ENCODE measurements at regions not wholly inside any gene's neighbourhood (a gene's known extent, or its start where the extent isn't known, plus 50 kb on each side); places are given as distances from the start of the nearest gene placed in this dataset.

GRCh38 chr9:88697764-88698432, 162.9 kb downstream of the NXNL2 start:
- DNase-seq = no peak

- DNase-seq = no peak
Observed at GRCh38 chr9:88702985-88703384, 168.0 kb downstream of the NXNL2 start.

- DNase-seq = no peak
Observed at GRCh38 chr9:88706193-88707113, 171.5 kb downstream of the NXNL2 start.

GRCh38 chr9:88710449-88710848, 175.5 kb downstream of the NXNL2 start:
- no peak for DNase-seq

- no peak for DNase-seq
Observed at GRCh38 chr9:88711719-88712118, 176.7 kb downstream of the NXNL2 start.

- no peak for DNase-seq
Observed at GRCh38 chr9:88712484-88712883, 177.5 kb downstream of the NXNL2 start.

- no peak for DNase-seq
Observed at GRCh38 chr9:88713010-88713409, 178.0 kb downstream of the NXNL2 start.

GRCh38 chr9:88716596-88717290, 181.8 kb downstream of the NXNL2 start:
- no peak for DNase-seq

GRCh38 chr9:88721025-88721424, 186.0 kb downstream of the NXNL2 start:
- DNase-seq = no peak

GRCh38 chr9:88721495-88722279, 186.7 kb downstream of the NXNL2 start:
- DNase-seq = no peak

GRCh38 chr9:88722753-88723152, 187.8 kb downstream of the NXNL2 start:
- no peak for DNase-seq

- no peak for DNase-seq
Observed at GRCh38 chr9:88723751-88724150, 188.8 kb downstream of the NXNL2 start.

GRCh38 chr9:88724331-88724730, 189.4 kb downstream of the NXNL2 start:
- no peak for DNase-seq

GRCh38 chr9:88725300-88726019, 190.5 kb downstream of the NXNL2 start:
- no peak for DNase-seq

GRCh38 chr9:88726803-88727202, 191.8 kb downstream of the NXNL2 start:
- DNase-seq = no peak

GRCh38 chr9:88730780-88731179, 195.8 kb downstream of the NXNL2 start:
- no peak for DNase-seq

GRCh38 chr9:88732128-88732527, 197.2 kb downstream of the NXNL2 start:
- no peak for DNase-seq

- DNase-seq = no peak
Observed at GRCh38 chr9:88733651-88734421, 198.9 kb downstream of the NXNL2 start.

GRCh38 chr9:88734527-88734926, 199.5 kb downstream of the NXNL2 start:
- DNase-seq = no peak

GRCh38 chr9:88736136-88736637, 201.2 kb downstream of the NXNL2 start:
- DNase-seq = no peak

- no peak for DNase-seq
Observed at GRCh38 chr9:88737031-88737430, 202.1 kb downstream of the NXNL2 start.

Data from COR-L47 (cell line).